ENCODE measurements at regions not wholly inside any gene's neighbourhood (a gene's known extent, or its start where the extent isn't known, plus 50 kb on each side); places are given as distances from the start of the nearest gene placed in this dataset.

- no peak for TF ChIP-seq CTCF (IDR thresholded peaks at IDR 0.05; ENCODE audit: unreplicated experiment)
- H3K27ac Mint-ChIP-seq (ENCODE audit: unreplicated experiment) = no peak overlapping the region
- intact Hi-C loops (cut with micrococcal nuclease; ENCODE audit: unreplicated experiment) = no loop called here
- no peaks in the 10 kb centered on the region for H3K4me1 Mint-ChIP-seq (ENCODE audit: low read depth, unreplicated experiment)
- H3K9me3 Mint-ChIP-seq (ENCODE audit: low read depth, unreplicated experiment) = peaks cover 6% of the 10 kb centered on the region
- H3K36me3 Mint-ChIP-seq (ENCODE audit: insufficient read depth, unreplicated experiment) = no peaks in the 10 kb centered on the region
- H3K4me3 Mint-ChIP-seq (ENCODE audit: low read depth, unreplicated experiment) = no peak overlapping the region
- DNase-seq = no peak
- H3K27me3 Mint-ChIP-seq (ENCODE audit: unreplicated experiment) = no peaks in the 10 kb centered on the region
- CTCF ChIA-PET = no interaction called here
- BruUV-seq (replicated peaks) = no TSS peak
These were observed 957.8 kb upstream of the RBFOX1 start for GRCh38 chr16:6374821-6375220.

GRCh38 chr16:6364846-6365245 lies 967.8 kb upstream of the RBFOX1 start:
- H3K27me3 Mint-ChIP-seq (ENCODE audit: unreplicated experiment) = no peaks in the 10 kb centered on the region
- intact Hi-C loops (cut with micrococcal nuclease; ENCODE audit: unreplicated experiment) = no loop called here
- no peak overlapping the region for H3K4me3 Mint-ChIP-seq (ENCODE audit: low read depth, unreplicated experiment)
- CTCF ChIA-PET = interaction anchor here (0.7 kb wide), 1 partner anchor 25 kb away, joined by 4 read pairs; no protein-coding TSS in a partner anchor
- peaks cover 19% of the 10 kb centered on the region for H3K9me3 Mint-ChIP-seq (ENCODE audit: low read depth, unreplicated experiment)
- no peak for TF ChIP-seq CTCF (IDR thresholded peaks at IDR 0.05; ENCODE audit: unreplicated experiment)
- BruUV-seq (replicated peaks) = no TSS peak
- no peak overlapping the region for H3K27ac Mint-ChIP-seq (ENCODE audit: unreplicated experiment)
- H3K36me3 Mint-ChIP-seq (ENCODE audit: insufficient read depth, unreplicated experiment) = no peaks in the 10 kb centered on the region
- DNase-seq = no peak
- no peaks in the 10 kb centered on the region for H3K4me1 Mint-ChIP-seq (ENCODE audit: low read depth, unreplicated experiment)

GRCh38 chr16:6363896-6364607 lies 968.6 kb upstream of the RBFOX1 start:
- Mint-ChIP-seq H3K9me3 (ENCODE audit: low read depth, unreplicated experiment) (peaks cover 16% of the 10 kb centered on the region), H3K36me3 (ENCODE audit: insufficient read depth, unreplicated experiment) (no peaks in the 10 kb centered on the region), H3K27ac (ENCODE audit: unreplicated experiment) (no peak overlapping the region), H3K4me3 (ENCODE audit: low read depth, unreplicated experiment) (no peak overlapping the region), H3K4me1 (ENCODE audit: low read depth, unreplicated experiment) (no peaks in the 10 kb centered on the region), H3K27me3 (ENCODE audit: unreplicated experiment) (no peaks in the 10 kb centered on the region)
- DNase-seq = no peak
- CTCF ChIA-PET = no interaction called here
- intact Hi-C loops (cut with micrococcal nuclease; ENCODE audit: unreplicated experiment) = no loop called here
- TF ChIP-seq CTCF (IDR thresholded peaks at IDR 0.05; ENCODE audit: unreplicated experiment) = no peak
- no TSS peak for BruUV-seq (replicated peaks)

GRCh38 chr16:6363396-6363795 lies 969.2 kb upstream of the RBFOX1 start:
- Mint-ChIP-seq H3K9me3 (ENCODE audit: low read depth, unreplicated experiment) (peaks cover 16% of the 10 kb centered on the region), H3K4me3 (ENCODE audit: low read depth, unreplicated experiment) (no peak overlapping the region), H3K27me3 (ENCODE audit: unreplicated experiment) (no peaks in the 10 kb centered on the region), H3K36me3 (ENCODE audit: insufficient read depth, unreplicated experiment) (no peaks in the 10 kb centered on the region), H3K4me1 (ENCODE audit: low read depth, unreplicated experiment) (no peaks in the 10 kb centered on the region), H3K27ac (ENCODE audit: unreplicated experiment) (no peak overlapping the region)
- BruUV-seq (replicated peaks) = no TSS peak
- intact Hi-C loops (cut with micrococcal nuclease; ENCODE audit: unreplicated experiment) = no loop called here
- CTCF ChIA-PET = no interaction called here
- no peak for DNase-seq
- no peak for TF ChIP-seq CTCF (IDR thresholded peaks at IDR 0.05; ENCODE audit: unreplicated experiment)

Measured in Calu3 (cell line).